Heart left ventricle (tissue), 13 donors: ENCODE measurements at regions not wholly inside any gene's neighbourhood (a gene's known extent, or its start where the extent isn't known, plus 50 kb on each side); places are given as distances from the start of the nearest gene placed in this dataset.

ENCODE experiments used
- POLR2A ChIP-seq, 2 donors: fragments of 450-650 bp; IDR thresholded peaks; one replicate each; pipeline ENCODE4 v1.6.1; 2017; ENCODE audit warnings: antibody characterized with exemption in 2 of 2, mild to moderate bottlenecking in 2 of 2, moderate library complexity in 2 of 2
- TF ChIP-seq, protein P1 (sequence below), 12 donors: fragments of 200-600 bp; sonication (generic) in 4 of 12; IDR thresholded peaks; one replicate each; pipeline versions ENCODE4 v1.5.0 to v1.8.0; 2018 to 2022; ENCODE audit warnings: antibody characterized with exemption in 12 of 12, mild to moderate bottlenecking in 5 of 12
- donor health status: ischemic (EF 13 %, LVEDD 7.1; RV severe dilation, severe dysfunction).
- donor health status: DM: no; HTN: yes; CAD: no.
- donor health status: DM: no; HTN: no; CAD: no.
- donor health status: ischemic (EF 25% LVEDD 6.9; RV normal size, moderate dysfunction).
- donor health status: ischemic (EF 25% LVEDD 5.7; RV mildly dilated, moderate dysfunction).
- donor health status: ischemic (EF 35%, LVEDD 5.7; RV mildly dilated, moderate dysfunction).
- donor health status: nonischemic (EF 11% LVEDD 7.7; RV severe dilation, severe dysfunction).
- donor health status: DM: yes; HTN: yes; CAD: no.
- donor health status: PGD.
- donor health status: ischemic (EF 29% LVEDD 5.4; RV normal size, mild dysfunction).
- donor health status: nonischemic (EF 23%, LVEDD 6.1; RV moderate dilation, normal function).

DNA sequence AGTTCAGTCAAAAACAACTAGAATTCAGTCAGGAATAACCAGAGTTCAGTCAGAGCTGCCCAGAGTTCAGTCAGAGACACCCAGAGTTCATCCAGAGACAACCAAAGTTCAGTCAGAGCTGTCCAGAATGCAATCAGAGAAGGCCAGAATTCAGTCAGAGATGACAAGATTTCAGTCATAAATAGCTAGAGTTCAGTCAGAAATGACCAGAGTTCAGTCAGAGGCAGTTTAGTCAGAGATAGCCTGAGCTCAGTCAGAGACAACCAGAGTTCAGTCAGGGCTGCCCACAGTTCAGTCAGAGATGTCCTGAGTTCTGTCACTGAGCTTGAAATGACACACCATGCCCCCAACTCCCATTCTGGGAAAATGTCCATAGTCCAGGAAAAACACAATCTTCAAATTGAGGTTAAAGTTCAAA, 1102.8 kb downstream of the BCL11B start:
- TF ChIP-seq, protein P1, sequence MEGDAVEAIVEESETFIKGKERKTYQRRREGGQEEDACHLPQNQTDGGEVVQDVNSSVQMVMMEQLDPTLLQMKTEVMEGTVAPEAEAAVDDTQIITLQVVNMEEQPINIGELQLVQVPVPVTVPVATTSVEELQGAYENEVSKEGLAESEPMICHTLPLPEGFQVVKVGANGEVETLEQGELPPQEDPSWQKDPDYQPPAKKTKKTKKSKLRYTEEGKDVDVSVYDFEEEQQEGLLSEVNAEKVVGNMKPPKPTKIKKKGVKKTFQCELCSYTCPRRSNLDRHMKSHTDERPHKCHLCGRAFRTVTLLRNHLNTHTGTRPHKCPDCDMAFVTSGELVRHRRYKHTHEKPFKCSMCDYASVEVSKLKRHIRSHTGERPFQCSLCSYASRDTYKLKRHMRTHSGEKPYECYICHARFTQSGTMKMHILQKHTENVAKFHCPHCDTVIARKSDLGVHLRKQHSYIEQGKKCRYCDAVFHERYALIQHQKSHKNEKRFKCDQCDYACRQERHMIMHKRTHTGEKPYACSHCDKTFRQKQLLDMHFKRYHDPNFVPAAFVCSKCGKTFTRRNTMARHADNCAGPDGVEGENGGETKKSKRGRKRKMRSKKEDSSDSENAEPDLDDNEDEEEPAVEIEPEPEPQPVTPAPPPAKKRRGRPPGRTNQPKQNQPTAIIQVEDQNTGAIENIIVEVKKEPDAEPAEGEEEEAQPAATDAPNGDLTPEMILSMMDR (IDR thresholded peaks at IDR 0.05): no peak
- TF ChIP-seq POLR2A (IDR thresholded peaks at IDR 0.05): no peak
